Amniotic stem cell (primary cell): ENCODE measurements at regions not wholly inside any gene's neighbourhood (a gene's known extent, or its start where the extent isn't known, plus 50 kb on each side); places are given as distances from the start of the nearest gene placed in this dataset.
A peak's percentile ranks its signal among the peaks of the same experiment; 100 is the strongest.

Source experiments
- DNase-seq: peaks from one replicate; lab custom pipeline; 2025; lab: John Stamatoyannopoulos, UW

GRCh38 chr1:234554218-234554697 is 55.7 kb downstream of the IRF2BP2 start:
- no peak for DNase-seq

GRCh38 chr1:234553240-234554188 is 56.5 kb downstream of the IRF2BP2 start:
- peak; percentile 68 for DNase-seq

DNA sequence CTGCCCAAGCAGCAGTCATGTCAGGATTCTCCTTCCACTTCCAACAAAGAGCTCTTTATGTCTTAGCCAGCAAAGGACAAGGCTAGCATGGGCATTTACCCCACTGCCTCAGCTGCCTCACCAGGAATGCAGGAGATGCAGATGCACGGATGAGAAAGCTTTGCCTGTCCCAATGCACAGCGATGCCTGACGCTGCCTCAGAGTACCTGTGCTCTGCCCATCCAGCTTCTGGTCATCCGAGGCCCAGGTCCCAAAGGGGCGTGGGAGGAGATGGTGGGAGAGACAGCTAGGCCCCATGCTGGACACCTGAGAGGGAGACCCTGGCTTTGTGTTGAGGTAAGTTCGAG is 59.0 kb downstream of the IRF2BP2 start:
- DNase-seq = no peak

- no peak for DNase-seq
Measured at GRCh38 chr1:234550341-234551031, 59.5 kb downstream of the IRF2BP2 start.

DNA sequence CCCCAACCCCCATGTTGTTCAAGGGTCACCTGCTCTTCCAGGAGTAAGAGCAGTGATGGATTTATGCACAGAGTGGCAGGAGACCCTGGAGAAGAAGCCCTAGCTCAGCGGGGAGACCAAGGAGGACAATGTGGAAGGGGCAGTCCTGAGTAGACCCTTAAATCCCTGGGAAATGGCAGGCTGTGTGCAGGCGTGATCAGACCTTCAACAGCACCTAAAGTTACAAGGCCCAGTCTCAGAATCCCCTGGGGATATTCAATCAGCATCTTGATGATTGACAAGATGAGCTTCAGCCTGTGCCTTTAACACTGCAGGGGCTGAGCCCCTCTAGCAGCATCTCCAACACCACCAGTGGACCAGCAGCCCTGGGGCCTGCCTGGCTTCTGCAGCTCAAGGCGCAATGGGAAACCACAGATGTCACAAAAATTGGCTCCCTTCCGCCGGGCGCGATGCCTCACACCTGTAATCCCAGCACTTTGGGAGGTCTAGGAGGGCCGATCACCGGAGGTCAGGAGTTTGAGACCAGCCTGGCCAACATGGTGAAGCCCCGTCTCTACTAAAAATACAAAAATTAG is 60.4 kb downstream of the IRF2BP2 start:
- DNase-seq = no peak

- DNase-seq = no peak
Measured at GRCh38 chr1:234546890-234547788, 62.8 kb downstream of the IRF2BP2 start.

DNA sequence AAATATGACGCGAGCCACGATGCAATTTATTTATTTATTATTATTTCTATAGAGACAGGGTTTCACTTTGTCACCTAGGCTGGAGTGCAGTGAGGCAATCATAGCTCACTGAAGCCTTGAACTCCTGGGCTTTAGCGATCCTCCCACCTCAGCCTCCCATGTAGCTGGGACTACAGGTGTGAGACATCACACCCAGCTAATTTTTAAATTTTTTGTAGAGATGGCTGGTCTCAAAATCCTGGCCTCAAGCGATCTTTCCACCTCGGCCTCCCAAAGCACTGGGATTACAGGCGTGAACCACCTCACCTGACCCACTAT is 63.6 kb downstream of the IRF2BP2 start:
- no peak for DNase-seq

- DNase-seq = no peak
Measured at GRCh38 chr1:234545517-234546386, 64.2 kb downstream of the IRF2BP2 start.

GRCh38 chr1:234544087-234544579 is 65.2 kb upstream of the TARBP1 start:
- peak; percentile 66 for DNase-seq

GRCh38 chr1:234543442-234544086 is 64.6 kb upstream of the TARBP1 start:
- DNase-seq = no peak

GRCh38 chr1:234542211-234542850 is 63.4 kb upstream of the TARBP1 start:
- DNase-seq = no peak

GRCh38 chr1:234541286-234541975 is 62.5 kb upstream of the TARBP1 start:
- no peak for DNase-seq

- DNase-seq = no peak
Measured at GRCh38 chr1:234540404-234540762, 61.4 kb upstream of the TARBP1 start.

GRCh38 chr1:234539666-234540403 is 60.9 kb upstream of the TARBP1 start:
- no peak for DNase-seq

DNA sequence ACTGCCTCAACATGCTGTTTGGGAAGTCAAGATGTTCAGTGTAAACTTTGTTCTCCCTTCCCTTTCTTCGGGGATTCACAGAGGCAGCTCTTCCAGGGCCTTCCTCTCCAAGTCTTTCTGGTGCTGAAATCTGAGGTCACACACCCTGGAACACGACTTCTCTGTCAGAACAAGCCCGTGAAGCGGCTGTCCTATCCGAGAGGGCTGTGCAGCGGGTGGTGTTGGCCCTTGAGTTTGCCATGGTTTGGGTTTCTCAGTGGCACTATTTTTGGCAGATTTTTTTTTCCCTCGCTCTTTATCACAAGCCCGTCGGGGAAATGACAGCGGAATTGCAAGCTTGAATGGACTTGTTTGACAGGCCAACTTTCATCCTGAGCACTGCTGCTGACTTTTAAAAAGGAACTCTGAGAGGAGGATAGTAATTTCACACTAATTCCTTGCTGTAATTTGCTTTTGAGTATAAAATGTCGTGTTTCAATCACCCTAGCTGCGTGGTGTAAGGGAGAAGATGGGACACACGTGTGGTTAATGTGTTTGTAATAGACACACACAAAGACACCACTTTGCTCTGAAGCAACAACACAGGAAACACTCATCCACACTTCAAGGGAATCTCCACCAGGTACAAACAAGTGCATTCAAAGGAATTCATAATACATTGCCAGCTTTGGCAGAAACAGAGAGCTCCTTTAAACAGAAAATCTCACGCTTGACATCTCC is 60.1 kb upstream of the TARBP1 start:
- DNase-seq = no peak

DNA sequence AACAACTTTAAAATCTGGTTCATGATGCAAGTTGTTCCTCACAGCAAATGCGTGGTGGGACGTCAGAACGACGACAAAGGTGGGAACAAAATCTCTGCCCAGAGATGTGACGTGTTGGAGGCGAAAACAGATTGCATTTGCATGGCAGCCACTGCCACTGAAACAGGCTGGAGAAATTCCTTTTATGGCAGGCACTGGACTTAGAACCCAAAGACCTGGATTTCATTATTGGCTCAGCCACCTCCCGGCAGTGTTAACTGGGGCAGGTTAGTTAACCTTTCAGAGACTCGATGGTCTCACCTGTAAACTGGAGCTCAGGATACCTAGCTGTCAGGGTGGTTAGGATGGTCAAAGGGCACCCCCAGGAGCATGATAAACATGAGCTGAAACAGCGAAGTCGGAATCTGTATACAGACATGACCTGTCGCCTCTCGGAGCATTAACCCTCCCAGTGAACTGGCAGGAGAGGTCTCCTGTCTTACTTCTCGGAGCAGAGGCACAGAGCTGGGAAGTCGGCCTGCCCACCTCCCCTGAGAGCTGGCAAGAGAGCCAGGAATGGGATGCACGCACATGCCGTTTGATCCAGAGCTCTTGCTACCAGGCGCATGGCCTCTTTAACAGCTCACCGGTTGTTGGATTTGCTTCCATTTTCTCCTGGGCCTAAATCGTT is 59.2 kb upstream of the TARBP1 start:
- no peak for DNase-seq

DNA sequence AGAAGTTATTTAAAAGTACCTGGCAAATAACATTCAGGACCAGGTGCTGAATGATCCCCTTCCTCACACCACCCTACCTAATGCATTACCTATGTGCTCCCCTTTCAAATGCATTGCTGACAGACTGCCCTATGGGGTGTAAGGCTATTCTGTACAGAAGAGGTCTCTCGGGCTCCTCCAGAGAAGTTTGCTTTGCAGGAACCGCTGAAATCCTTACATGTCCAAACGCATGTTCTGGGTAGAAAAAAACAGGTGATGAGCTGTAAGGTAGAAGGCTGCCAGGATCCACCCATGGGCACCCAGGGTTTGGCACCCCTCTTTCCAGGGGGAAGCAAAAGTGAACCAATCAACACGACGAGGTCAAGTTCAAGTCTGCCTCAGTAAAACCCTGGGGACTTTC is 58.3 kb upstream of the TARBP1 start:
- DNase-seq = no peak
